ENCODE measurements at regions not wholly inside any gene's neighbourhood (a gene's known extent, or its start where the extent isn't known, plus 50 kb on each side); places are given as distances from the start of the nearest gene placed in this dataset.

GRCh38 chr9:99401680-99402504 is 179.8 kb downstream of the SEC61B start:
- no peak for DNase-seq

GRCh38 chr9:99403371-99403770 is 181.3 kb downstream of the SEC61B start:
- DNase-seq, result no peak

GRCh38 chr9:99405359-99405758 is 183.3 kb downstream of the SEC61B start:
- no peak for DNase-seq

GRCh38 chr9:99406939-99407338 is 184.9 kb downstream of the SEC61B start:
- no peak for DNase-seq

GRCh38 chr9:99411068-99411467 is 189.0 kb downstream of the SEC61B start:
- DNase-seq, result no peak

- DNase-seq, result no peak
Observed at GRCh38 chr9:99411479-99412115, 189.5 kb downstream of the SEC61B start.

- DNase-seq, result no peak
Observed at GRCh38 chr9:99412606-99413005, 190.5 kb downstream of the SEC61B start.

- no peak for DNase-seq
Observed at GRCh38 chr9:99414321-99414720, 192.2 kb downstream of the SEC61B start.

GRCh38 chr9:99415606-99416005 is 193.5 kb downstream of the SEC61B start:
- DNase-seq, result no peak

- DNase-seq, result no peak
Observed at GRCh38 chr9:99416007-99416406, 193.9 kb downstream of the SEC61B start.

- no peak for DNase-seq
Observed at GRCh38 chr9:99419070-99419469, 197.0 kb downstream of the SEC61B start.

- no peak for DNase-seq
Observed at GRCh38 chr9:99421369-99421768, 199.3 kb downstream of the SEC61B start.

- no peak for DNase-seq
Observed at GRCh38 chr9:99425124-99425523, 203.0 kb downstream of the SEC61B start.

GRCh38 chr9:99425923-99426842 is 204.1 kb downstream of the SEC61B start:
- no peak for DNase-seq

GRCh38 chr9:99427260-99427659 is 205.2 kb downstream of the SEC61B start:
- DNase-seq, result no peak

- no peak for DNase-seq
Observed at GRCh38 chr9:99430301-99430700, 208.2 kb downstream of the SEC61B start.

GRCh38 chr9:99431103-99431502 is 209.0 kb downstream of the SEC61B start:
- no peak for DNase-seq

- DNase-seq, result no peak
Observed at GRCh38 chr9:99432075-99432474, 210.0 kb downstream of the SEC61B start.

GRCh38 chr9:99433095-99433494 is 211.0 kb downstream of the SEC61B start:
- DNase-seq, result no peak

GRCh38 chr9:99433555-99433954 is 211.5 kb downstream of the SEC61B start:
- peak; percentile 17 for DNase-seq

GRCh38 chr9:99436616-99437015 is 214.5 kb downstream of the SEC61B start:
- DNase-seq, result no peak

GRCh38 chr9:99437145-99437544 is 215.1 kb downstream of the SEC61B start:
- DNase-seq, result no peak

- DNase-seq, result no peak
Observed at GRCh38 chr9:99438596-99438995, 216.5 kb downstream of the SEC61B start.

All from activated T-cell treated with anti-CD3 and anti-CD28 coated beads for 4 hours (primary cell).